ENCODE measurements at regions not wholly inside any gene's neighbourhood (a gene's known extent, or its start where the extent isn't known, plus 50 kb on each side); places are given as distances from the start of the nearest gene placed in this dataset.

DNA sequence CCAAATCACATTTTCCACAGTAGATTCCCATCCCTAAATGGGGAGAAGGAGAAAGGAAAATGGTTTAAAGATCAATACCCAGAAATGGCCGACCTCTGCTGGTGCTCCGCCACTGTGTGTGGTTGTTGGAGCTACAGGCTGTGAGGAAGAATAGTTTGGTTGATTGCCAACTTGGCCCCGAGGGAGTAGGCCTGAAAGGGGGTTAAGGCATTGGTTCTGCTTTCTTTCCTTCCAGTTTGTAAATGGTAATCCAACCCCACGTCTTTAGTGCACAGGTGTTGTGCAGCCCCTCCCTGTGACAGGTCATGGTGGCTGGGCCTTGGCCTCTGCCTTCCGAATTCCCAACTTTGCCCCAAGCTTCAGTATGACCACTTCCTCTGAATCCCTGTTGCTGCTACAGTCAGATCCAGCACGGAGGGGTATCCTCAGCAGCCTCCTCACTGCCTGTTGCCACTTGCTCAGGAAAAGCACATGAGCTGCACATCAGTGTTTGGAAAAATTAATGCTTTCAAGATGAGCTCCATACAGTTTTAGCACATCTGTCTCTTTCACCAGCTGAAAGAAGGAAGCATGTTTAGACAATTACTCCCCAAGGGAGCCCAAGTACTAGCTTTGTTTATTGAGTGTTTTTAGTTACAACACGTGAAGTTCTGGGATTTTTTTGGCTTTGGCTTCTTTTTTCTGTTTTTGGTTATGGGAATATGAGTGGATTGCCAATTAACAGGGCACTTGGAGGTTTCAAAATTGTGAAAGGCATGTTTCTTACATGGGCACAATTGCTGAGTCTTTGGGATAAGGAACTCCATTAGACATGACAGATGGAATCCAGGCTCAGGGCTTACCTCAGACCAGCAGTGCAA, 92.3 kb upstream of the ROPN1 start:
- no peak for DNase-seq
- Histone ChIP-seq H3K27me3 (ENCODE audit: insufficient read depth, low read depth, severe bottlenecking) (no peaks in the 10 kb centered on the region), H3K4me3 (ENCODE audit: low read depth, low read length) (no peak overlapping the region), H3K9me3 (ENCODE audit: severe bottlenecking) (no peaks in the 10 kb centered on the region), H3K27ac (no peak overlapping the region), H3K36me3 (no peaks in the 10 kb centered on the region)
- TF ChIP-seq, protein P1, sequence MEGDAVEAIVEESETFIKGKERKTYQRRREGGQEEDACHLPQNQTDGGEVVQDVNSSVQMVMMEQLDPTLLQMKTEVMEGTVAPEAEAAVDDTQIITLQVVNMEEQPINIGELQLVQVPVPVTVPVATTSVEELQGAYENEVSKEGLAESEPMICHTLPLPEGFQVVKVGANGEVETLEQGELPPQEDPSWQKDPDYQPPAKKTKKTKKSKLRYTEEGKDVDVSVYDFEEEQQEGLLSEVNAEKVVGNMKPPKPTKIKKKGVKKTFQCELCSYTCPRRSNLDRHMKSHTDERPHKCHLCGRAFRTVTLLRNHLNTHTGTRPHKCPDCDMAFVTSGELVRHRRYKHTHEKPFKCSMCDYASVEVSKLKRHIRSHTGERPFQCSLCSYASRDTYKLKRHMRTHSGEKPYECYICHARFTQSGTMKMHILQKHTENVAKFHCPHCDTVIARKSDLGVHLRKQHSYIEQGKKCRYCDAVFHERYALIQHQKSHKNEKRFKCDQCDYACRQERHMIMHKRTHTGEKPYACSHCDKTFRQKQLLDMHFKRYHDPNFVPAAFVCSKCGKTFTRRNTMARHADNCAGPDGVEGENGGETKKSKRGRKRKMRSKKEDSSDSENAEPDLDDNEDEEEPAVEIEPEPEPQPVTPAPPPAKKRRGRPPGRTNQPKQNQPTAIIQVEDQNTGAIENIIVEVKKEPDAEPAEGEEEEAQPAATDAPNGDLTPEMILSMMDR (IDR thresholded peaks at IDR 0.05; ENCODE audit: low read depth, low read length): no peak

DNA sequence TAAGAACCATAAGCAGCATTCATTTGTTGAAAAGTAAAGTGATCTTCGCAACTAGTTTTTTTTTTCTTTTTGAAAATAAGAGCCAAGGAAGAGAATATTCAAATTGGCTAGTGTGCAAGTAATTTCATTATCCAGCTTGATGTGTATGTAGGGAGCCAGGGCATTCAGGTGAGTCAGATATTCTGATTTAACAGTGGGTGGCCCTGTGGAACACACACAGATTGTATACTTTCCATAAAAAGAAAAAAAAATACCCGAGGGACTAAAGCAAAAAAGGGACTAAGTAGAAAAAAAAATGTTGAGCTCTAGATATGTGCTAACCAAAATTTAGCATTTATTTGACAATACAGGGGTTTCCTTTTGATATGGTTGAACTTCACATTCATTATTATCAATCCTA, 96.9 kb upstream of the ROPN1 start:
- Histone ChIP-seq H3K36me3 (no peaks in the 10 kb centered on the region), H3K4me3 (ENCODE audit: low read depth, low read length) (no peak overlapping the region), H3K27me3 (ENCODE audit: insufficient read depth, low read depth, severe bottlenecking) (no peaks in the 10 kb centered on the region), H3K27ac (no peak overlapping the region), H3K9me3 (ENCODE audit: severe bottlenecking) (no peaks in the 10 kb centered on the region)
- no peak for DNase-seq
- TF ChIP-seq, protein P1 (IDR thresholded peaks at IDR 0.05; ENCODE audit: low read depth, low read length): no peak

DNA sequence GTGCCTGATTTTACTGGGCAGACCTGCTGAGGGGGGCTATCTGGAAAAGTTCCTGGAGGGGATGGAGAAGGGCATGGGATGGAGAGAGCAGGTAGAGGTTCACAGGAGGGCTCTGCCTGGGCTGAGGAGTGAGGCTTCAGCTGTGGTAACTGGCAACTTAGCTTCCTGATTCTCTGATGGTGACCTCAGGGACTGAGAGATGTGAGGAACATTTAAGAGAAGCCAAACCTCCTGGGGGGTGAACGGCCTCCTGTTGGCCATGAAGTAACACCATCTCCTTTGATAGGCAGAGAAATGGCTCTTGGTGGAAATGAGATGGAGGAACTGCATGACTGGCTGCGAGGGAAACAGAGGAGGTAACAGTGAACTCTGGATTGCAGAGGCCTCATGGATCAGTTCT, 97.3 kb upstream of the ROPN1 start:
- H3K4me3 ChIP-seq (ENCODE audit: low read depth, low read length): no peak overlapping the region
- DNase-seq: no peak
- TF ChIP-seq, protein P1 (IDR thresholded peaks at IDR 0.05; ENCODE audit: low read depth, low read length): no peak
- H3K36me3 ChIP-seq: no peaks in the 10 kb centered on the region; the same call in 1 of the 2 replicates
- no peak overlapping the region for H3K27ac ChIP-seq
- H3K9me3 ChIP-seq (ENCODE audit: severe bottlenecking): no peaks in the 10 kb centered on the region
- H3K27me3 ChIP-seq (ENCODE audit: insufficient read depth, low read depth, severe bottlenecking): no peaks in the 10 kb centered on the region

DNA sequence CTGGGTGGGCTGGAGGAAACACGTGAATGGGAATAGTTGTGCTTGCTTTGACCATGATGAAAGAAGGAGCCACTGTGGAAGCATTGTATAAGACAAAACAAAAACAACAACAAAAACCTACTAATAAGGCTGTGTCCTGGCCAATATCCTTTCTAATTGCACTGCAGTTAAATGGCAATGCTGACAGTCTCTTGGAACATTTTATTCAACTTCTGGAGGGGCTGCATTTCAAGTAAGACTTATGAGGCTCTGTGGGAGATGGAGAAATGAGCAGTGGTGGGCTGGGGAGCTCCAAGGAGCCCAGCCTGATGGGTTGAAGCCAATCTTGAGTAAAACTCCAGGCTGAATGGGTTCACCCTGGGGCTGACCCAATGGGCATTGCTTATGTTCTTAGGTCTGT, 99.8 kb upstream of the ROPN1 start:
- no peaks in the 10 kb centered on the region for H3K27me3 ChIP-seq (ENCODE audit: insufficient read depth, low read depth, severe bottlenecking)
- no peaks in the 10 kb centered on the region; the same call in 1 of the 2 replicates for H3K36me3 ChIP-seq
- H3K4me3 ChIP-seq (ENCODE audit: low read depth, low read length): no peak overlapping the region

DNA sequence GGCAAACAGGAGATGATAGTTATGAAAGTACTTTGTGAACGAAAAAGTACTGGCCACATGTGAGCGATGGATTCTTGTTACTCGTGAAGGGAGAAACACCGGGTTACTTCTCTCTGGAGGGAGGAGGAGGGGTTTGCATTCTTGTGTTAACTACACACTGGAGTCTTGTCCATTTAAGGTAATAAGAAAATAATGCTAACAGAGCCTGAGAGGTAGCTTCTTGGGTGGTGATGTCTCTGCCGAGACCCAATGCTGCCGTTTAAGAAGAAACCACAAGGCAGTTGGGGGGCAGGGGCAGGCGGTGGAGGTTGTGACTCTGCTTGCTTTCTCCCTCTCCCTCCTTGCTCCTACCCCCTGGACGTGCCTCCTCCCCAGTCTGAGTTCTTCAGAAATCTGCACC, 100.9 kb upstream of the ROPN1 start:
- TF ChIP-seq, protein P1 (IDR thresholded peaks at IDR 0.05; ENCODE audit: low read depth, low read length): no peak

More for the DNA sequence above, 99.8 kb upstream of the ROPN1 start:
- TF ChIP-seq, protein P1 (IDR thresholded peaks at IDR 0.05; ENCODE audit: low read depth, low read length): no peak
- Histone ChIP-seq H3K27ac (no peak overlapping the region), H3K9me3 (ENCODE audit: severe bottlenecking) (no peaks in the 10 kb centered on the region)
- no peak for DNase-seq

More for the DNA sequence above, 100.9 kb upstream of the ROPN1 start:
- no peak overlapping the region for H3K4me3 ChIP-seq (ENCODE audit: low read depth, low read length)
- no peaks in the 10 kb centered on the region; the same call in 1 of the 2 replicates for H3K36me3 ChIP-seq
- H3K27me3 ChIP-seq (ENCODE audit: insufficient read depth, low read depth, severe bottlenecking): no peaks in the 10 kb centered on the region
- H3K27ac ChIP-seq: no peak overlapping the region
- DNase-seq: no peak
- no peaks in the 10 kb centered on the region for H3K9me3 ChIP-seq (ENCODE audit: severe bottlenecking)
